GM12892 (cell line): ENCODE measurements at regions not wholly inside any gene's neighbourhood (a gene's known extent, or its start where the extent isn't known, plus 50 kb on each side); places are given as distances from the start of the nearest gene placed in this dataset.

Experiments
- DNase-seq: peaks from one replicate; pipeline ENCODE4 v3.0.0; 2011; ENCODE audit not compliant: insufficient read length
- FAIRE-seq: peaks from 2 replicates; lab custom pipeline; 2011; peaks lifted over from hg19 to GRCh38; lab: Jason Lieb, UNC
- POLR2A ChIP-seq: IDR thresholded peaks from 2 replicates; pipeline ENCODE4 v1.6.1; 2011; ENCODE audit warnings: low read depth, low read length, control low read depth
- POLR2AphosphoS5 ChIP-seq: IDR thresholded peaks from 2 replicates; pipeline ENCODE4 v1.6.1; 2011; ENCODE audit warnings: low read depth, low read length, control low read depth
- TAF1 ChIP-seq: IDR thresholded peaks from 2 replicates; pipeline ENCODE4 v1.6.1; 2011; ENCODE audit warnings: low read depth, mild to moderate bottlenecking, control low read depth, low read length, borderline replicate concordance

DNA sequence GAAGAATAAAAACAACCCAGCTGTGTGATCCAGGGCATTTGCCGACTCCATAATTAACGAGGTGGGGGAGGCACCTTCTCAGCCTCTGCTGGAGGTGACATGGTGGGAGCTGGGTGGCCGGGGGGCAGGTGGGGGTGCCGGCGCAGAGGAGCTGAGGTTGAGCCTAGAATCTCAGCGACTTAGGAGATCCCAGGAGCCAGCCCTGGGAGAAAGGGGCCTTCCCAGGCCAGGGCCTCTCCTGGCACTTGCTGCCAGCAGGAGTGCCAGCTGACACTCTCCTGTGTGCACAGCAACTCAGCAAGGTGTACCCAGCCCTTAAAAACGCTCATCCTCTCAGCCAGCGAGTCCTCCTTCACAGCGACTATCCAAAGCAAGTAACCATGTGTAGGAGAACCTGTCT lies 62.8 kb upstream of the FCN1 start:
- DNase-seq (no peak), FAIRE-seq (no peak)
- TF ChIP-seq POLR2AphosphoS5 (no peak), POLR2A (no peak), TAF1 (no peak)

DNA sequence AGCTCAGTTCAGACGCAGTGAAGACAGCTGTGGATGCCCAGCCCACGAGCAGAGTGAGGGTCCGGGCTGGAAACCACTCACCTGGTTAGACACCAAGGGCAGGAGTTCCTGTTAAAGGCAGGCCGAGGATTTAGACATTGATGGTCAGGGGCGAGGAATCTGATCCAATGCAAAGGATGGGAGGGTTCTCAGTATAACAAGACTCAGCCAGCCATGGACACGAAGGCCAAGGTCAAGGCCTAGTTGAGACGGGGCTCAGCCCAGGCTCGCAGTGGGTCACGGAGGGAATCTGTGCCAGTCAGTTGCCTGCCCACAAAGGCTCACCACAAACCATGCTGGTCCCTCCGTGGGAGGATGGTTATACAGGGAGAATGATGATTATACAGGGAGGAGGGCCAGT lies 63.3 kb upstream of the FCN1 start:
- DNase-seq (no peak), FAIRE-seq (no peak)
- TF ChIP-seq POLR2AphosphoS5 = no peak
- no peak for TF ChIP-seq TAF1
- TF ChIP-seq POLR2A = no peak

DNA sequence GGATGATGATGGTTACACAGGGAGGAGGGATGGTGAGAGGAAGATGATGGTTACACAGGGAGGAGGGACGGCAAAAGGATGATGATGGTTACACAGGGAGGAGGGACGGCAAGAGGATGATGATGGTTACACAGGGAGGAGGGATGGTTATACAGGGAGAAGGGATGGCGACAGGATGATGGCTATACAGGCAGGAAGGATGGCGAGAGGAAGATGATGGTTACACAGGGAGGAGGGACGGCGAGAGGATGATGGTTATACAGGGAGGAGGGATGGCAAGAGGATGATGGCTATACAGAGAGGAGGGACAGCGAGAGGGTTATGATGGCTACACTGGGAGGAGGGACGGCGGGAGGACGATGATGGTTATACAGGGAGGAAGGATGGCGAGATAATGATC lies 64.1 kb upstream of the FCN1 start:
- DNase-seq = no peak
- no peak for FAIRE-seq
- TF ChIP-seq POLR2A (no peak), TAF1 (no peak), POLR2AphosphoS5 (no peak)

DNA sequence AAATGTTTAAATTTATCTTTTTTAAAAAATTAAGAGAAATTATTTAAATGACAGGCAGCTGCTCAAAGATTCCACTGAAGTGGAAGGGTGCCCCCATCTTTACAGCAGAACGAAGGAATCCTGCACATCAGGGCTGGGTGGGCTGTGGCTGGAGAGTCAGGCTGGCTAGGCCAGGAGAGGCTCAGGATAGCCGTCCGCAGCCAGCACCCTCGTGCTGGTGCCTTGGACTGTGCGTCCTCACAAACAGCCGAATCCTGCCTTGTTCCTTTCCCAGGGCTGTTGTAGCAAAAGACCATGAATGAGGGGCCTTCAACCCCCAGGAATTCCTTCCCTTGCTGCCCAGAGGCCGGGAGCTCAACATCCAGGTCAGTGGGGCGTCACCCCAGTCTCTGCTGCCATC lies 64.6 kb upstream of the FCN1 start:
- TF ChIP-seq POLR2A (no peak), POLR2AphosphoS5 (no peak), TAF1 (no peak)
- no peak for DNase-seq
- FAIRE-seq = no peak

DNA sequence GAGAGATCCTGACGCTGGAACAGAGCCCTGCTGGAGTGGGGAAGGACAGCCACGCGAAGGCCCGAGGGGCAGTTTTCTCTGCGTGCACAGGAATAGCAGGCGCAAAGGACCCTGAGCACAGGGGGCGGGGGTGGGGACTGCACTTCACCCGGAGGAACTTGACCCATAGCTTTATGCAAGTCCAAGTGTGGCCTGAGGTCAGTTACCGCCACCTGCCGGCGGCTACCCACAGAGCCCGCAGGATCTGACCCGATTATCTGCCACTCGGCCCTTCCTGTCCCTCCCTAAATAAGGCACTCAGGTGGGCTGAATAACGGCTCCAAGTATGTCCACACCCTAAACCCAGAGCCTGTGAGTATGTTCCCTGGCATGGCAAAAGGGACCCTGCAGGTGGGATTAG lies 65.4 kb upstream of the FCN1 start:
- TF ChIP-seq POLR2A = no peak
- no peak for TF ChIP-seq TAF1
- FAIRE-seq (no peak), DNase-seq (peak; percentile 50)

DNA sequence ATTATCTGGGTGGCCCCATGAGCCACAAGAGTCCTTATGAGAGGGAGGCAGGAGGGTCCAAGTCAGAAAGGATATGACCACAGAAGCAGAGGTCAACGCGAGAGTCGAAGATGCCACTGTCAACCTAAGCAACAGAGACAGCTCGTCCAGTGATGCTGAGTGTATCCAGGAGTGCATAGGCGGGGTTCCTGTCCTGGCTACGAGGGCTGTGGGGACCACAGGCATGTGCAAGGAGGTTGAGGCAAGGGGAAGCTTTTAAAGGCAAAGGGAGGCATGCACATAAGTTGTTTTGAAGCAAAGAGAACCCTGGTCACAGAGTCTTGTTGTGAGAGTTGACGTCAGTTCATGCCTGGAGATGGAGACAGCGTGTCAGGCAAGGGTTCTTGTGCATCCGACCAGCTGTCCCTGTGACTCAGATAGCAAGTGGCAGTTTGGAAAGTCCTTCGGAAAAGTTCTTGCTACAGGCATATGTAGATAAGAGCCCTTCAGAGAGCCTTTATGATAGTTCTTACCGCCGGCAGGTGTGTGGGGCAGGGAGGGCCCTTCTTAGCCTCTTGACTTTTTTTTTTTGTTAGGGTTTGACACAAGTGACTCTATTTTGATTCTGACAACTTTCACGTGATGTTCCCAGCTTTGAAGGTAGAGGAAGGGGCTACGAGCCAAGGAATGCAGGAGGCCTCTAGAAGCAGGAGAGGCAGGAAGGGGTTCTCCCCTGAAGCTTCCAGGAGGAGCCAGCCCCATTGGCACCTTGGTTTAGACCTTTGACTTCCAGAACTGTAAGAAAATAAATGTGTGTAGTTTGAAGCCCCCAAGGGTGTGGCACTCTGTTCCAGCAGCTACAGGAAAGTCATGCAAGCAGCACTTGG lies 66.0 kb upstream of the FCN1 start:
- FAIRE-seq (no peak), DNase-seq (no peak)
- no peak for TF ChIP-seq TAF1

DNA sequence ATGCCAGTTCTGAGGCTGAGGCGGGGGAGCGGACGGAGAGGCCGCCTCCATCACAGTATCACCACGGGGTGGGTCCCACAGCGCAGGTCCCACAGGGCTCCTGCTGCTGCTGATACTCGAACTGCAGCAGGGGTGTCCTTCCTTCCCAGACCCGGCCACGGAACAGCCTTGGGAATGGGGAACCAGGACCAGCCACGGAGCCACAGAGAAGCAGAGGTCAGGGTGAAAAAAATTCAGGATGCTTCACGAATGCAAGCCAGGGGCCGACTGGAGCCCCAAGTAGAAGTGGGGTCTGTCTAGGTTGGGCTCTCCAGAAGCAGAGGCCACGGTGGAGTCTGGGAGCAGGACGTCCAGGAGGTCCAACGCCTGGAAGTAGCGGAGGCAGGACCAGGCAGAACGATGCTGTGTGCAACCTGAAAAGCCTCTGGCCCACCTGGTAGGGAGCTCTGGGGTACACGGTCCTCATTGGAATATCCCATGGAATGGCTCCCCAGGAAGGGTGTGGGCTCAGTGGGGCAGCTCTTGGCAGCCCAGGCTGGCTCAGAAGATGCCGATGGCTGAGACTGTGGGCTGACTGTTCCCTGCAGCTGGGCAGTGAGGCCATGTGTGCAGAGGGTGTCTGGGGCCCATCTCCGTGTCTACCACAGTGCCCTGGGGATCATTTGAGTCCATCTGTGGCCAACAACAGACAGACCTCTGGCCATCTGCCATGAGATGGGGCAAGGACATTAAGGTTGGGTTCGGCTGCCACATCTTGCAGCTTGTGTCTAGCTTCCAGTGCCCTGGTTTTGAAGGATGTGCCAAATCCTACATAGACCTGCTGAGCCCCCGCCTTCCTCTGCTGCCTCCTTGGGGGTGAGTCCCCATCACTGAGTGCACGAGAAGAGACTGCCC lies 66.9 kb upstream of the FCN1 start:
- TF ChIP-seq TAF1 (no peak), POLR2A (no peak), POLR2AphosphoS5 (no peak)
- no peak for DNase-seq
- no peak for FAIRE-seq

DNA sequence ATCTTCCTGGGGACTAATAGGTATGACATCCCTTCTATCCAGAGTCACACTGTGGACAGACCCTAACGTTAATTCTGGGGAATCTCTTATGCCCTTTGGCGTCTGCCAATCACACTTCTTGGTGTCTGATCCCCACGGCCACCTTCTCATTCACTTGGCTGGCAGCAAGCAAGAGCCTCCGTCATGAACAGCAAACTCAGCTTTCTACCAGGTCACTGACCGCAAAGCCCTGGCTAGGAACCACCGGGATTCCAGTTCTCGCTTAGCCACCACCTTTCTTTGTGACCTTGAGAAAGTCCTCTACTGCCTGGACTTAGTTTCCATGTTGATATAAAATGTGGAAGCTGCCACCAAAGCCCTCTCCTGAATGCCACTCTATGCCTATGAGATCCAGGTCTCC lies 67.7 kb upstream of the FCN1 start:
- DNase-seq (no peak), FAIRE-seq (no peak)
- TF ChIP-seq POLR2AphosphoS5 (no peak), POLR2A (no peak), TAF1 (no peak)

DNA sequence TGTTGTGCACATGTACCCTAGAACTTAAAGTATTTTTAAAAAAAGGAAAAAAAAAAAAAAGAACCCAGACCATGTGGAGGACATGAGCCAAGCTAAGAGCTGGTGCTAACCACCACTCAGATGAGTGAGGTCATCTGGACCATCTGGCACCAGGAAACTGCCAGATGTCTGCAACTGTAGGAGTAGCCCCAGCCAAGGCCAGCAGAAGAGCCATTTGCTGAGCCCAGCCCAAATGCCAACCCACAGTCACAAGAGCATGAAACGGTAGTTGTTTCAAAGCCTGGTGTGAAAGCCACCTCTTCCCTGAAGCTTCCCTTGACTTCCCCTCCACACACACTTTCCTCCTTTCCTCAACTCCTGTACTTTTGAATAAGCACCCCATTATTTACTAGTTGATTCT lies 69.2 kb upstream of the FCN1 start:
- FAIRE-seq = no peak
- no peak for TF ChIP-seq TAF1
- no peak for TF ChIP-seq POLR2A
- TF ChIP-seq POLR2AphosphoS5 = no peak
- DNase-seq = no peak

DNA sequence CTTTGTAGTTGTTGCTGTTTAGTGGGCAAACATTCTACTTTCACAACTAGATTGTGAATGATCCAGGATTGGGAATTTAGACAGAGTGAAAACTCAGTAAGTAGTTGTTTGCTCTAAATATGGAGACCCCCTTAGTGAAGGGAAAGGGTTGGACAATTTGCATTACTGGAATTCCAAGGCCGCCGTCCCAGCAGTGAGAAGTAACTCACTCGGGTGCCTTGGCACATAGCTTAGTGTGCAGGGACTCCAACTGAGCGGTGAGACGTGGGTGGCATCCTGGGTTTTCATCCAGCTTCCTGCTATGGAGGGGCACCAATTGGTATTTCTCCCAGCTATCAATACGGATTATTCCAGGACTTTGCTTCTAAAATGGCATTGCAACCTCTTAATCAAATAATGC lies 69.7 kb upstream of the FCN1 start:
- FAIRE-seq = no peak
- no peak for TF ChIP-seq POLR2A
- no peak for TF ChIP-seq TAF1
- TF ChIP-seq POLR2AphosphoS5 = no peak

DNA sequence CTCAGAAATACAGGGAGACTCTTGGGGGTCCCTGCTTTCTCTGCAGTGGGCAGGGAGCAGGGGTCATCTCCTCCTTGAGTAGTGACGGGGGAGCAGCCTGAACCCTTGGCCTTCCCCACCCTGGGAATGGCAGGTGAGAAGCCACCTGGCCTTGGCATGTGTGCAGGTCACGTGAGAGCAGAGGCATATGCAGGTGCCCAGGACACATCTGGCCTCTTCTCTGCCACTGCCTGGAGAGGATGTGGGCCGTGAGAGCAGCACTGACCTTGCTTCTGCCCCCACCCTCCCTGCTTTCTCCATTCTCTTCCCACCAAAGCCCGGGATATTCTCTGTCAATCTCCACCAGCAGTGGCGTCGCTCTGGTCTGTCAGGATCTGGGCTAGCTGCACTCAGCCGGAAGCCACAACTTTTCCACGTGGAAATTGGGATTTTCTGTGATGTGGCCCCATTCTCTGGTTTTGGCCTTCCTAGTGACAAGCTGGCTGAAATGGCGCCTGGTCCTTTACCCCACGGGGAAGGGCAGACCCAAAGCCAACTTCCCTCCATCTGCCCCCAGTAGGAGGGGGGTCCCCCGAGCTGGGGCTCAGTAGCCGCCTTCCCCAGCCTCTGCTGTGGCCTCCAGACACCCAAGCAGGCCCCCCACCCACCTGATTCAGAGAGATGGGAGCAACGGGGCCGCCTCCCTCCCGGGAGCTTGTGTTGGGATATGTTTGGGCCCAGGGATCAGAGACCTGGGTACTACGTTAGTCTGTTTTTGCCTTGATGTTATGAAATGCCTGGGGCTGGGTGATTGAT lies 70.4 kb upstream of the FCN1 start:
- FAIRE-seq (no peak), DNase-seq (no peak)
- TF ChIP-seq TAF1 (no peak), POLR2AphosphoS5 (no peak), POLR2A (no peak)

More for the DNA sequence above, 69.7 kb upstream of the FCN1 start:
- DNase-seq = no peak

DNA sequence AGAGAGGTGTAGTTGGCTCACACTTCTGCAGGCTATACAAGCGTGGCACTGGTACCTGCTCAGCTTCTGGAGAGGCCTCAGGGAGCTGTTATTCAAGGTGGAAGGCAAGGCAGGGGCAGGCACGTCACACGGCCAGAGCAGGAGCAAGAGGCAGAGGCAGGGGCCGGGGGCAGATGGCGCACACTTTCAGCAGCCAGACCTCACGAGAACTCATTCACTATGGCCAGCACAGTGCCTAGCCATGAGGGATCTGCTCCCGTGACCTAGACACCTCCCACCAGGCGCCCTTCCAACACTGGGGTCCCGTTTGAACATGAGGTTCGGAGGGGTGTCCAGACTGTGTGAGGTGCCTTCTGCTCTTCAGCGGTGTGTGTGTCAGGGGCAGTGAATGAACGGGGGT lies 71.0 kb upstream of the FCN1 start:
- TF ChIP-seq TAF1 (no peak), POLR2AphosphoS5 (no peak), POLR2A (no peak)
- DNase-seq (no peak), FAIRE-seq (no peak)
